GM19468 (cell line): ENCODE measurements at regions not wholly inside any gene's neighbourhood (a gene's known extent, or its start where the extent isn't known, plus 50 kb on each side); places are given as distances from the start of the nearest gene placed in this dataset.

Source experiments
- ATAC-seq: cut with Tn5 transposase; IDR thresholded peaks from one replicate; pipeline ENCODE4 v1.9.1; 2021; ENCODE audit warnings: mild to moderate bottlenecking, moderate library complexity, moderate number of reproducible peaks; ENCODE audit not compliant: unreplicated experiment; ENCODE audit errors: extremely low read depth

- no peak for ATAC-seq
These were observed 144.6 kb downstream of the DHX35 start for GRCh38 chr20:39106791-39107190.

DNA sequence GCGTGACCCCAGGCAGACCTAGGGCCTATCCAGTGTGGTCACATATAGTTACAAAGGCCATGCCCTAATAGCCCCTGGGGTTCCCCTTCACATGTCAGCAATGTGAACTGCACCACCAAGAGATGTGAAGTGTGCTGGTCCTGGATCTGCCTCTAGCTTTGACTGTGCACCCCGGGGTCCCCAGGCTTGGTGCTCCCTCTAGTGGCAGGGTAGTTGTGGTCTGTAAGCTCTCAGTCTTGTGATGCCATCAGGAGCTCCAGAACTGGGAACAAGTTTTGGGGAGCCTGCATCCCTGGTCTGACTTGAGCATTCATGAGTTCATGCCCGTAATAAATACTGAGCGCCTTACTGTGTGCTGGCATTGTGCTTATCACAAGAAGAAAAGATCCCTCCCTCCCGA lies 143.4 kb downstream of the DHX35 start:
- no peak for ATAC-seq

GRCh38 chr20:39103732-39104131 lies 141.6 kb downstream of the DHX35 start:
- no peak for ATAC-seq

GRCh38 chr20:39103305-39103704 lies 141.2 kb downstream of the DHX35 start:
- no peak for ATAC-seq

DNA sequence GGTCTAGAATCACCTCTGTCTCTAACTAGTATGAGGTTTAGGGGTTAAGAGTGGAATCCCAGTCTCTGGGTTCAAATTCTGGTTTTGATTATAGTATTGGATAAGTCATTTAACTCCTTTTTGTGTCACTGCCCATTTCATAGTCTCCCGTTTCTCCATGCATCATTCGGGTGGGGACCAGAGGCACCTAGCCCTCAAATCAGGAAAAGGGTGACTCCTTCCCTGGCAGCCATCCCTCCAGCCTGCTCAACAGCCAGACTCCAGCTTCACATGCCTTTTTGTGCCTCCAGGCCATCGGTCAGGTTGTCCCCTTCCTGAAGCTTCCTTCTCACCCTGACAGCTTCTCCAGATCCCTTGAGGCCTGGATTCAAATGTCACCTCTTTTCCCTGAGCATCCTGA lies 139.8 kb downstream of the DHX35 start:
- no peak for ATAC-seq

GRCh38 chr20:39100691-39101090 lies 138.5 kb downstream of the DHX35 start:
- no peak for ATAC-seq

GRCh38 chr20:39097889-39098288 lies 135.7 kb downstream of the DHX35 start:
- no peak for ATAC-seq

- no peak for ATAC-seq
These were observed 133.7 kb downstream of the DHX35 start for GRCh38 chr20:39095870-39096269.

GRCh38 chr20:39094391-39094790 lies 132.2 kb downstream of the DHX35 start:
- ATAC-seq: no peak

GRCh38 chr20:39092733-39093410 lies 130.7 kb downstream of the DHX35 start:
- ATAC-seq: no peak

DNA sequence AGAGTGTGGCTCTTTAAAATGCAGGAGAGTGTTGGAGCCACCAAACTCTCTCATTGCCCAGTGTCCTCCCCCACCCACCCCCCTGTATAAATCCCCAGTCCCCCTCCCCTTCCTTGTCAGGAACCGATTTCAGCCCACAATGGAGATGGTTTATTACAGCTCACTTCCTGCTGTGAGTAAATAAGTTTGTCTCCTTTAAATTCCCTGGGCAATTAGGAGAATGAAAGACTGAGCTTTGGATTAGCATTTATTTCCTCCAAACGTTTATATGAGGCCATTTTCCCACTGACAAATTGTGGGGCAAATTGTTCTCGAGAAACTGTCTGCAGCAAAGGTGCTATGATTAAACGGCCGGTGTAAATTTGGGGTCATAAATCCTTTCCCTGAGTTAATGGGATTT lies 128.8 kb downstream of the DHX35 start:
- ATAC-seq: no peak

- ATAC-seq: no peak
These were observed 127.7 kb downstream of the DHX35 start for GRCh38 chr20:39089797-39090196.
